ENCODE measurements at regions not wholly inside any gene's neighbourhood (a gene's known extent, or its start where the extent isn't known, plus 50 kb on each side); places are given as distances from the start of the nearest gene placed in this dataset.

DNA sequence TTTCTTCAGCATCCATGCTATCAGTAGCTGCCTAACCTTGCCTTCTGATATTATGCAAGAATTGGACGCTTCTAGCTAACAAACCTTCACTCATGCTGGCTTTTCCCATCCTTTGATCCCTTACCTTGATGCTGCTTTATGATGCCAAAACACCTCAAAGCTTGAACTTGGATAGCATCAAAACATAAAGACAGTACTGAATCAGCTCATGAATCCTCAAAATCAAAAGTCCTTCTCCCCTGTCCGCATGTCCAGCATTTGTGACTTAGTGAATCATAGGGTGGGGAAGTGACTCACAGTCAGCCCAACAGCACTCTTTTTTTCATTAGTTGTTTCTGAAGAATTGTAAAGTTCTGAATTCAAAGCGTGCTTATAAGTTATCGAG, 89.5 kb upstream of the PIK3CG start:
- TF ChIP-seq CTCF (IDR thresholded peaks at IDR 0.05; ENCODE audit: poor library complexity) (no peak), EZH2 (IDR thresholded peaks at IDR 0.05; ENCODE audit: borderline replicate concordance) (no peak)
